ENCODE measurements at regions not wholly inside any gene's neighbourhood (a gene's known extent, or its start where the extent isn't known, plus 50 kb on each side); places are given as distances from the start of the nearest gene placed in this dataset.
"Not testable (repeated sequence)": the region's sequence is repeated elsewhere in the genome, so short reads cannot be mapped to it uniquely, and the experiment has no call there.

DNA sequence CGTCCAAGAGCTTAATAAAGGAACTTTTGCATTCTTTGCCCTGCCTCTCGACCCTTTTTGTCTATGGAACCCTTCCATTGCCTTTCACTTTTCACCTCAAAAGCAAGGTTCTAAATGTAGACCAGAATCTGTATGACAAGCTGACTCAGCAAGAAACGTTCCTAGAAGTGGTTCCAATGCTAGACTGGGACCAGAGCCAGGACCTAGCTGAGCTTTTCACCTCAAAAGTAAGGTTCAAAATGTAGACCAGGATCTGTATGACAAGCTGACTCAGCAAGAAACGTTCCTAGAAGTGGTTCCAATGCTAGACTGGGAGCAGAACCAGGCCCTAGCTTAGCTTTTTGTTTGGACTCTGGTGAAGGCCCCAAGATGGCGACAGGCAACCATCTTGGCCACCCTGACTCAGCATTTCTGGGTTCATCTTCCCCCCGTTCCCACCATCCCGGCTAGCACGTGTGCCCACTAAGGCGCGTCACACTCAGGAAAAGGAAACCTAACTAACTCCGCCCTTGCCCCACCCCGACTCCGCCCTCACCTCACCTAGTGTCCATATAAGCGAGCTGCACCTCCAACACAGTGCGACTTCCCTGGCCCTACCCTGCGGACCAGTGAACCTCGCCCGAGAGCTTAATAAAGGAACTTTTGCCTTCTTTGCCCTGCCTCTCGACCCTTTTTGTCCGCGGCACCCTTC is 53.0 kb upstream of the TMEM97 start:
- TF ChIP-seq ZNF560 (tag by site-specific recombination; IDR thresholded peaks at IDR 0.05; ENCODE audit: borderline replicate concordance); CTCF (tag by site-specific recombination; IDR thresholded peaks at IDR 0.05); YY1 (tag by site-specific recombination; IDR thresholded peaks at IDR 0.05); ZBTB1 (tag by site-specific recombination; IDR thresholded peaks at IDR 0.05); ZNF121 (tag by site-specific recombination; IDR thresholded peaks at IDR 0.05); ZNF274 (IDR thresholded peaks at IDR 0.05; ENCODE audit: low read length); ZNF274 (tag by site-specific recombination; IDR thresholded peaks at IDR 0.05; ENCODE audit: borderline replicate concordance); ZBTB11 (tag by site-specific recombination; conservative IDR thresholded peaks at IDR 0.05; ENCODE audit: low read depth); ZBTB20 (tag by site-specific recombination; IDR thresholded peaks at IDR 0.05): not testable (repeated sequence)
